OCI-LY3 (cell line): ENCODE measurements at regions not wholly inside any gene's neighbourhood (a gene's known extent, or its start where the extent isn't known, plus 50 kb on each side); places are given as distances from the start of the nearest gene placed in this dataset.

Source experiments
- CTCF ChIP-seq: fragments of 200-600, 300-600 bp; sonication (generic); IDR thresholded peaks from 2 replicates; pipeline ENCODE4 v1.5.1; 2014; ENCODE audit warnings: antibody characterized with exemption, low read length, low read depth
- EZH2phosphoT487 ChIP-seq: fragments of 200-600 bp; shearing (Covaris generic); IDR thresholded peaks from 2 replicates; pipeline ENCODE4 v1.6.1; 2018; ENCODE audit warnings: antibody characterized with exemption, mixed run types, low read depth

- TF ChIP-seq CTCF: no peak
- TF ChIP-seq EZH2phosphoT487: no peak
Measured at GRCh38 chr7:11290863-11291262, 317.2 kb downstream of the PHF14 start.
